ENCODE measurements at regions not wholly inside any gene's neighbourhood (a gene's known extent, or its start where the extent isn't known, plus 50 kb on each side); places are given as distances from the start of the nearest gene placed in this dataset.

DNA sequence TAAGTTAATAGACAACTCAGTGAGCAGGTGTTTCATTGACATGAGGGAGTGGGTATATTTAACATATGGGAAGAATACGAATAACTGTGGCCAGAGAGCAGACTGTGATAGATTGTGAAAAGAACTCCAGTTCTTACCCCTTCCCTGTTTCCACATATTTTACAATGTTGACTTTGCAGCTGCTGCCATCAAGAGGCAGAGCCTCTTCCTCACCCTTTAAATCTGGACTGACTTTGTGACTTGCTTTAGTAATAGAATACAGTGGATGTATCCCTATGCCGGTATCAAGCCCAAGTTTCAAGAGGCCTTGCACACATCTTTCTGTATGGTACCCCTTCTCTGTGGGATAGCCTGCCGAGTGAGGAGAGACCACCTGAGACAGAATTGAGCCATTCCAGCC lies 356.7 kb downstream of the ETNK1 start:
- TF ChIP-seq, protein P1, sequence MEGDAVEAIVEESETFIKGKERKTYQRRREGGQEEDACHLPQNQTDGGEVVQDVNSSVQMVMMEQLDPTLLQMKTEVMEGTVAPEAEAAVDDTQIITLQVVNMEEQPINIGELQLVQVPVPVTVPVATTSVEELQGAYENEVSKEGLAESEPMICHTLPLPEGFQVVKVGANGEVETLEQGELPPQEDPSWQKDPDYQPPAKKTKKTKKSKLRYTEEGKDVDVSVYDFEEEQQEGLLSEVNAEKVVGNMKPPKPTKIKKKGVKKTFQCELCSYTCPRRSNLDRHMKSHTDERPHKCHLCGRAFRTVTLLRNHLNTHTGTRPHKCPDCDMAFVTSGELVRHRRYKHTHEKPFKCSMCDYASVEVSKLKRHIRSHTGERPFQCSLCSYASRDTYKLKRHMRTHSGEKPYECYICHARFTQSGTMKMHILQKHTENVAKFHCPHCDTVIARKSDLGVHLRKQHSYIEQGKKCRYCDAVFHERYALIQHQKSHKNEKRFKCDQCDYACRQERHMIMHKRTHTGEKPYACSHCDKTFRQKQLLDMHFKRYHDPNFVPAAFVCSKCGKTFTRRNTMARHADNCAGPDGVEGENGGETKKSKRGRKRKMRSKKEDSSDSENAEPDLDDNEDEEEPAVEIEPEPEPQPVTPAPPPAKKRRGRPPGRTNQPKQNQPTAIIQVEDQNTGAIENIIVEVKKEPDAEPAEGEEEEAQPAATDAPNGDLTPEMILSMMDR (IDR thresholded peaks at IDR 0.05), result no peak
- TF ChIP-seq POLR2A (IDR thresholded peaks at IDR 0.05), result no peak

All from lower leg skin (tissue), 3 donors.